NCI-H226 (cell line): ENCODE measurements at regions not wholly inside any gene's neighbourhood (a gene's known extent, or its start where the extent isn't known, plus 50 kb on each side); places are given as distances from the start of the nearest gene placed in this dataset.
"Not testable (repeated sequence)": the region's sequence is repeated elsewhere in the genome, so short reads cannot be mapped to it uniquely, and the experiment has no call there.

Source experiments
- DNase-seq: peaks from one replicate; pipeline ENCODE4 v3.0.0-alpha.2; 2015

- no peak for DNase-seq
Observed at GRCh38 chr19:5257155-5258045, 83.2 kb downstream of the PTPRS start.

GRCh38 chr19:5255602-5256231 lies 84.9 kb downstream of the PTPRS start:
- no peak for DNase-seq

- no peak for DNase-seq
Observed at GRCh38 chr19:5254944-5255343, 85.7 kb downstream of the PTPRS start.

GRCh38 chr19:5254543-5254942 lies 86.1 kb downstream of the PTPRS start:
- DNase-seq: no peak

- DNase-seq: no peak
Observed at GRCh38 chr19:5253406-5254110, 87.1 kb downstream of the PTPRS start.

GRCh38 chr19:5251096-5252065 lies 89.2 kb downstream of the PTPRS start:
- no peak for DNase-seq

- no peak for DNase-seq
Observed at GRCh38 chr19:5250127-5250659, 90.4 kb downstream of the PTPRS start.

- DNase-seq: no peak
Observed at GRCh38 chr19:5249526-5249925, 91.1 kb downstream of the PTPRS start.

GRCh38 chr19:5247957-5248705 lies 92.5 kb downstream of the PTPRS start:
- DNase-seq: no peak

GRCh38 chr19:5246554-5247155 lies 94.0 kb downstream of the PTPRS start:
- no peak for DNase-seq

GRCh38 chr19:5245631-5246553 lies 94.7 kb downstream of the PTPRS start:
- no peak for DNase-seq

GRCh38 chr19:5244351-5244750 lies 96.3 kb downstream of the PTPRS start:
- DNase-seq: no peak

- no peak for DNase-seq
Observed at GRCh38 chr19:5243878-5244277, 96.7 kb downstream of the PTPRS start.

- not testable (repeated sequence) for DNase-seq
Observed at GRCh38 chr19:5241896-5242295, 98.7 kb downstream of the PTPRS start.

- DNase-seq: no peak
Observed at GRCh38 chr19:5240011-5240410, 100.6 kb downstream of the PTPRS start.

GRCh38 chr19:5238700-5239099 lies 101.9 kb downstream of the PTPRS start:
- no peak for DNase-seq

- no peak for DNase-seq
Observed at GRCh38 chr19:5237939-5238480, 102.6 kb downstream of the PTPRS start.

- no peak for DNase-seq
Observed at GRCh38 chr19:5237190-5237780, 103.3 kb downstream of the PTPRS start.
